HuH-7.5 (cell line): ENCODE measurements at regions not wholly inside any gene's neighbourhood (a gene's known extent, or its start where the extent isn't known, plus 50 kb on each side); places are given as distances from the start of the nearest gene placed in this dataset.
"Not testable (repeated sequence)": the region's sequence is repeated elsewhere in the genome, so short reads cannot be mapped to it uniquely, and the experiment has no call there.

Experiments used
- DNase-seq: peaks from one replicate; pipeline ENCODE4 v3.0.0; 2011; ENCODE audit warnings: low spot score

- DNase-seq: no peak
Observed at GRCh38 chr17:51387986-51388385, 127.6 kb downstream of the UTP18 start.

DNA sequence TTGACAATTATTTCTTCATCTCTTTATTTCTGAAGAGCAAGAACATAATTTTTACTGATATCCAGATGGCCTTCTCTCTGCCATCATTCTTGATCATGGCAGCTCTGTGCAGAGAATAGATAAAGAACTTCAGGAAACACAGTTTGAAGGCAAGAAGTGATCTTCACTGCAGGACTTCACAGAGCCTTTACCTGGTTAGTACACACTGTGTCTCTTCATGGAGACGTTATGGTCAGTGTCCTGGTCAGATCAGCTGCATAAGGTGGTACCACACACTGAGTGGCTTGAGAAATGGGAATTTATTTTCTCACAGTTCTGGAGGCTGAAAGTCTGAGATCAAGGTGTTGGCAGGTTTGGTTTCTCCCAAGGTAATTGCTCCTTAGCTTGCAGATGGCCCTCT is 129.5 kb downstream of the UTP18 start:
- no peak for DNase-seq

DNA sequence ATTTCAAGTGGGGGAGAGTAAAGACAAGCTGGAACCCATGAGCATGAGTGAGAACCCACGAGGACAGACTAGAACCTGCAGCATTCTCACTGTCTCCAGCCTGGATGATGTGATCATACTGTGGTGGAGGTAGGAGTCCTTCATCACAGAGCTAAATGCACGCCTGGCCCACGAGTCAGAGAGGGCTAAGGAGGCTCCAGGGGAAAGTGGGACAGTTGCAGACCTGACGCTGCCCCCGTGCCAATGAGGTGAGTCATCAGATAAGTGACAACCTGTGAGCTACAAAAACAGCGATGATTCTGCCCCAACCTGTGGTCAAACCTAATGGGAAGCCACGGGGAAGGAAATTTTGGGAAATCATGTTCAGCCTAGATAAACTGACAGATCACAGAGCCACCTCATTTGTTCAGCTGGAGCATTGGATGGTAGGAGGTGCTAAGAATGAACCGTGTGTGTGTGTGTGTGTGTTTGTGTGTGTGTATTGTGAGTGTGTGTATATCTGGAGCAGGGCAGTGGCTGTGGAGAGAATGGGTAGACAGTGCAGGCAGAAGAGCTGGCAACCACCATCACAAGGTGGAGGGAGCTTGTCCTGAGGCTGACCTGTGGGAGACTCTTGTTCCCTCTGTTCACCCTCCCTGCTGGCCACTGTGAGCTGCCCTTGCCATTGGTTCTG is 131.8 kb downstream of the UTP18 start:
- DNase-seq: no peak

DNA sequence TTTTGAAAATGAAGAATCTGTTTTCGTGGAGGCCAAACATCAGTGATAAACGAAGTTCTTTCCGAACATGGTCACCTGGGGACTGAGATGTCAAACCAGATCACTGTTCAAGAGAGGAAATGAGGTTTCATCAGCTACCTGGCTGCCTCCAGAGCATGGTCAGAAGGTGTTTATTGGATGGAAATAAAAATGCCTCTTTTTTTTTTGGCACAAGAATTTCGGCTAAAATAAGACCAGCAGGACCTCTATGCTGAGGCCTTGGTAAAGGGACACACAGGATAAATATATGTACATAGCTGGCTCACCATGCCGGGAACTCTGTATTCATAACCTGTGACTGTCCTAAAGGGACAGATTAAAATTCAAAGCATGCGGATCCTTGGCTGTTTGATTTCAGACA is 135.3 kb downstream of the UTP18 start:
- no peak for DNase-seq

DNA sequence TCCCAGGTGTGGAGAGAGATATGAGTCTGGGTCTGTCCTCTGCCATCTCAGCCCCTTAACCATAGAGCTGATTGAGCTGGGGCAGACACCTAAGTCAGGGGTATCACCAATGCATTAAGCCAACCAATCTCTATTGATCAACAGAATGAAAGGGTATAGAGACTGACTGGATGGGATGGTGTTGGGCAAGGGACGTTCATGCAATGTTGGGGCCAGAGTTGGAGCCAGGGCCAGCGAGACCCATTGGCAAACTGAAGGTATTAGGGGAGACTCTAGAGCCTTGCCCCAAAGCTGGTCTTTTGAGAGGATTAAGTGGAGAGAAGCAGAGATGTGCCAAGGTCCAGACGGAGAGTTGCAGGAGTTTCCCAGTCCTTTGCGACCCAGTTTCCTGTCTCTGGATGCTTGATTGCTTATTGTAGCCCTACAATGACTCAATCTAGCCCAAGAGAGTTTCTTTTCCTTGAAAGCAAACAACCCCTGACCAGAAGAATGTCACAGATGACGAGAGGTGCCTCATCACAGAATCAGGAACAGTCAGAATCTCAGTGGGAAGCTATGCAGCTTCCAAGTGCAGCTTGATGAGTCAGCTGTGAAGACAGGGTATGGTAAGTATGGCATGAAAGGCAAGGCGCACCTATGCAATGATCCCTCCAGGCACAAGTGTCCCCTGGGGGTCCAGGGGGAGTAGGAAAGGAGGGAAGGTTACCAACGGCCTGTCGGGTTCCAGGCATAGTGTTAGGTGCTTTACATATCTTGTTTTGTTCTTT is 137.2 kb downstream of the UTP18 start:
- DNase-seq: no peak

DNA sequence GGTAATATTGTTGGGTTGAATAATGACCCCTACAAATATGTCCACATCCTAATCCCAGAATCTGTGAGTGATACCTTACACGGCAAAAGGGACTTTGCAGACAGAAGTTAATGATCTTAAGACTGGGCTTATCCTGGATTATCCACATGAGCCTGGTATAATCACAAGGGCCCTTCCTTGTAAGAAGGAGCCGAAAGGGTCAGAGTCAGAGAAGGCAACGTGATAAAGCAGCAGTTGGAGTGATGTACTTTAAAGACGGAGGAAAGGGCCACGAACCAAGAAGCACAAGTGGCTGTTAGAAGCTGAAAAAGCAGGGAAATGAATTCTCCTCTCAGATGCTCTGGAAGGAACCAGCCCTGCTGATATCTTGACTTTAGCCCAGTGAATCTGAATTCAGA is 137.8 kb downstream of the UTP18 start:
- DNase-seq: no peak

GRCh38 chr17:51398687-51399086 is 138.3 kb downstream of the UTP18 start:
- DNase-seq: no peak

- DNase-seq: no peak
Observed at GRCh38 chr17:51401279-51401678, 140.9 kb downstream of the UTP18 start.

GRCh38 chr17:51402899-51403298 is 142.6 kb downstream of the UTP18 start:
- no peak for DNase-seq

DNA sequence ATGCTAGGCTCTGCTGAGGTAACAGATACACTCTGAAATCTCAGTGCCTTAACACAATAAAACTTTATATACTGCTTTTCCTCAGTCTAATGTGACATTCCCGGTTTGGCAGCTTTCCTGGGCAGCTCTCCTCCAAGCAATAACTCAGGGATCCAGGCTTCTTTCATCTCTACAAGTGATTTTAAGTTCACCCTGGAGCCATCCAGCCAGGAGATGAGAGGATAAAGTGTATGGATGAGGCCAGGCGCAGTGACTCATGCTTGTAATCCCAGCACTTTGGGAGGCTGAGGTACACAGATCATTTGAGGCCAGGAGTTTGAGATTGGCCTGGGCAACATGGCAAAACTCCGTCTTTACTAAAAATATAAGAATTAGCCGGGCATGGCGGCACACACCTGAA is 147.2 kb downstream of the UTP18 start:
- DNase-seq: no peak

DNA sequence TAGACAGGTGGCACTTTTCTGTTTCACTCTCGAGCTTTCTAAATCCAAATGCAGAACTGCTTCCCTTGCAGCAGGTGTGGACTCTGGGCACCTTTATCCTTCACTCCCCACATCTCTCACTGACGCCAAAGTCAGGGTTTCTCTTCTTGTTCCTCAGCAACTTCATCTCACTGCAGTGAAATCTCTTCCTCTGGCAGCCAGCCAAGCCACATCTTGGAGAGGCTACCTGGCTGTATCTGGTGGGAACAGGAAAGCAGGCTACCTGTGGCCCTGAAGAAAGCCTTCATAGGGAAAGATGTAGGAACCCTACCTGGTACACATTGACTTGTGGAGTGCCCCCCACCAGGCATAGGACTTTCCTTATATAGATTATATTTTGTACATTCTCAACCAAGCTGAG is 159.1 kb downstream of the UTP18 start:
- no peak for DNase-seq

GRCh38 chr17:51421525-51421924 is 161.2 kb downstream of the UTP18 start:
- no peak for DNase-seq

- DNase-seq: no peak
Observed at GRCh38 chr17:51422634-51423033, 162.3 kb downstream of the UTP18 start.

DNA sequence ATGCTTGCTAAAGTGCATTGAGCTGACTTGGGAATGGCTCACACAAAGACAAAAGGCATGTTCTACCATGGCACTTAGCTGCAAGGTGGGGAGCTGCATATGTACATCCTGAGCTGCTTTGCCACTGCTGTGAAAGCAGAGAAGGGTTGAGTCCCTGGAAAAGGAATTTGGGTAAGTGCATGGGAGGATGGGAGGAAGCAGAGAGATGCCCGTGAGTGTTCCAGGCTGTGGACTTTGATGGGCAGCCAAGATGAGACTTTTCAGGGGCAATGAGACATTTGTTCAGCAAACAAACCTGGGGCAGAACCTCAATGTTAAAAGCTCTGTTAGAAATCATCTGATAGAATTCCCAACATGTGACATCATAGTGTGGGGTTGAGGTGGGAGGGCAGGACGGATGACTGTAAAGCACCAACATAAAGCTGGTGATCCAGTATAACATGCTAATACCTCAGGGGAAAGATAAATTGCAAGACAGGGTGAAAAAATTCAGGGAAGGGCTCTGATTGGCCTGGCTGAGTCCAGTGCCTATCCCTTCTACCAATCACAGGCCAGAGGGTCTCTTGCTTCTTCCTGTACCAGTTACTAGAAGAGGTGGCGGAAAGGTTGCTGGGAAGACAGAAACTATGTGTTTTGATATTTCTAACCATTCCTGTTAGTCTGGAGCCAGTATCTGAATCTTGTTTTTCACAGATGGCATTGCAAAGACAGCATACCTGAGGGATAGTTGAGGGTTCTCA is 163.2 kb downstream of the UTP18 start:
- DNase-seq: no peak

DNA sequence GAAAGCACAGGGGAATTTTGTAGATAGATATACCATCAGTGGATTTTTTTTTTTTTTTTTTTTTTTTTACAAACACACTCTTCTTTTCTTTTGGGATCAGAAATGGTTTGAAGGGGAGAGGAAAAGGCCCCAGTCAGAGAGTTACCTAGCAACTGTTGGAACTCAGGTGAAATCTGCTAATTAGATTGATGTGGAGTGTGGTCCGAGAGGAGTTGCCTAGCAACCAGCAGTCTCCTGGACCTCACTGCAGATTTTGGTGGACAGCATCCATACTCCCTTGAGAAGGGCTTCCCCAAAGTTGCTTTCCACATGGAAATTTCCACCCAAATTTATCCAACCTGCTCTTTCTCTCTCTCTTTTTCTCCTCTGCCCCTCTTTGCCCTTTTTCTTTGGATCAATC is 165.4 kb downstream of the UTP18 start:
- no peak for DNase-seq

DNA sequence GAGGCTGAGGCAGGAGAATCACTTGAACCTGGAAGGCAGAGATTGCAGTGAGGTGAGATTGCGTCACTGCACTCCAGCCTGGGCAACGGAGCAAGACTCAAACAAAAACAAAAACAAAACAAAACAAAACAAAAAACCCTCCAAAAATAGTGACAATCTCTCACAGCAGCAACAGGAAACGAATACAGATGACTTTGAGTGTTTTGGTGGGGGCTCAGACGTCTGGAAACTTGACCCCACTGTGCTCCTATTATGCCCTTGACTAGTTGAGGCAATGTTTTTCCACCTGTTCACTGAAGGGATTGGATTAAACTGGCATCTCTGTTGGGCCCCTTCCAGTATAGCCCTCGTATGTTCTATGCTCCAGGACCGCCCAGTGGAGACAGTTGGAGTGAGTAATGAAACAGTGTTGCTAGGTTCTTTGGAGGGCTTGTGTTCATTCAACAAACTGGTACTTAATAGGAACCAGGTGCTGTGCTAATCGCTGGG is 167.0 kb downstream of the UTP18 start:
- no peak for DNase-seq

DNA sequence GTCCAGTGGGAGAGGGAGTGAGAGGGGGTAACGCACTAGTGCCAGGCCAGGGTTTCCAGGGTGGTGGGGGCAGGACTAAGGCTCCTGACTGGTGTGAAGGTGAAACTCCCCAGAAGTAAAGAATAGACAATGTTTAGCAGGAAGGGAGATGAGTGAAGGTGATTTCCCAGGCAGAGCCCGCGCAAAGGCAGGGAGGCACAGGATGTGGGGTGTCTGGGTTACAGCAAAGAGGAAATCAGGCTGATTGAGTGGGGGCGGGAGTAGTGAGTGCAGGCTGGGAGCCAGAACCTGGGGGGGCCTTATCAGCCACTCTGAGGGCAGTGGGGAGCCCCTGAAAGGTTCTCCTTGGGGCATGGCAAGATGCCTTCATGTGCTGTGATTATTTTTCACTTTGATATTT is 167.5 kb downstream of the UTP18 start:
- no peak for DNase-seq

GRCh38 chr17:51428668-51429495 is 168.5 kb downstream of the UTP18 start:
- no peak for DNase-seq

DNA sequence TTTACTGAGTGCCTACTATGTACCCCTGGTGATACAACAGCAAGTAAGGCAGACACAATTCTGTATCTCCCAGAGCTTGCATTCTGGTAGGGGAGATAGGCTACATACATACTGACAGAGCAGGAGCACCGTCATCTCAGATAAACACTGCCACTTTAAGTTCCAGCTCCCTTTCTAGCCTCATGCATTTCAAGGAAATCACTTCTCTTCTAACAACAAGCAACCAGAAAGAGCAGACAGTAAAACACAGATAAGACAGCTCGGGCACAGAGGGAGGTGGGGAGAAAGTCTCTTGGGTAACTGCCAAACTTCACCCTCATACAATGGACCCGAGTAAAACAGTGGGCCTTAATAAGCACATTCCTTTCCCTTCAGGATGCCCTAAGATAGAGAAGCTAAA is 169.6 kb downstream of the UTP18 start:
- DNase-seq: not testable (repeated sequence)

GRCh38 chr17:51430591-51430990 is 170.2 kb downstream of the UTP18 start:
- DNase-seq: no peak

GRCh38 chr17:51434434-51435170 is 174.3 kb downstream of the UTP18 start:
- DNase-seq: no peak
